Activated naive CD8-positive, alpha-beta T cell (primary cell): ENCODE measurements at regions not wholly inside any gene's neighbourhood (a gene's known extent, or its start where the extent isn't known, plus 50 kb on each side); places are given as distances from the start of the nearest gene placed in this dataset.

Experiments used
- H3K27ac Mint-ChIP-seq: one replicate; pipeline ENCODE4 v1.8.0; 2021; ENCODE audit warnings: mixed read lengths
- H3K27me3 Mint-ChIP-seq: one replicate; pipeline ENCODE4 v1.8.0; 2021; ENCODE audit warnings: mixed read lengths
- H3K36me3 Mint-ChIP-seq: one replicate; pipeline ENCODE4 v1.8.0; 2021; ENCODE audit warnings: mixed read lengths
- H3K4me1 Mint-ChIP-seq: one replicate; pipeline ENCODE4 v1.8.0; 2021; ENCODE audit warnings: low read depth, mixed read lengths
- H3K4me3 Mint-ChIP-seq: one replicate; pipeline ENCODE4 v1.8.0; 2021; ENCODE audit warnings: mild to moderate bottlenecking, mixed read lengths
- H3K9me3 Mint-ChIP-seq: one replicate; pipeline ENCODE4 v1.8.0; 2021; ENCODE audit warnings: low read depth, mixed read lengths

- H3K4me3 Mint-ChIP-seq = no peak overlapping the region
- H3K27me3 Mint-ChIP-seq = peaks cover 17% of the 10 kb centered on the region
- no peaks in the 10 kb centered on the region for H3K9me3 Mint-ChIP-seq
- H3K4me1 Mint-ChIP-seq = peaks cover 3% of the 10 kb centered on the region
- H3K27ac Mint-ChIP-seq = no peak overlapping the region
- no peaks in the 10 kb centered on the region for H3K36me3 Mint-ChIP-seq
Measured at GRCh38 chr12:3362737-3363136, 128.3 kb upstream of the PRMT8 start.

- H3K9me3 Mint-ChIP-seq = no peaks in the 10 kb centered on the region
- H3K4me1 Mint-ChIP-seq = peaks cover 3% of the 10 kb centered on the region
- peaks cover 17% of the 10 kb centered on the region for H3K27me3 Mint-ChIP-seq
- no peak overlapping the region for H3K4me3 Mint-ChIP-seq
- H3K36me3 Mint-ChIP-seq = no peaks in the 10 kb centered on the region
- no peak overlapping the region for H3K27ac Mint-ChIP-seq
Measured at GRCh38 chr12:3363608-3364007, 127.4 kb upstream of the PRMT8 start.

GRCh38 chr12:3364226-3364625 is 126.8 kb upstream of the PRMT8 start:
- Mint-ChIP-seq H3K4me3 (no peak overlapping the region), H3K27ac (no peak overlapping the region), H3K27me3 (peaks cover 17% of the 10 kb centered on the region), H3K9me3 (no peaks in the 10 kb centered on the region), H3K4me1 (peaks cover 3% of the 10 kb centered on the region), H3K36me3 (no peaks in the 10 kb centered on the region)

- H3K4me1 Mint-ChIP-seq = peaks cover 3% of the 10 kb centered on the region
- no peak overlapping the region for H3K27ac Mint-ChIP-seq
- no peaks in the 10 kb centered on the region for H3K9me3 Mint-ChIP-seq
- no peak overlapping the region for H3K4me3 Mint-ChIP-seq
- H3K36me3 Mint-ChIP-seq = no peaks in the 10 kb centered on the region
- peaks cover 17% of the 10 kb centered on the region for H3K27me3 Mint-ChIP-seq
Measured at GRCh38 chr12:3364661-3365462, 126.1 kb upstream of the PRMT8 start.

DNA sequence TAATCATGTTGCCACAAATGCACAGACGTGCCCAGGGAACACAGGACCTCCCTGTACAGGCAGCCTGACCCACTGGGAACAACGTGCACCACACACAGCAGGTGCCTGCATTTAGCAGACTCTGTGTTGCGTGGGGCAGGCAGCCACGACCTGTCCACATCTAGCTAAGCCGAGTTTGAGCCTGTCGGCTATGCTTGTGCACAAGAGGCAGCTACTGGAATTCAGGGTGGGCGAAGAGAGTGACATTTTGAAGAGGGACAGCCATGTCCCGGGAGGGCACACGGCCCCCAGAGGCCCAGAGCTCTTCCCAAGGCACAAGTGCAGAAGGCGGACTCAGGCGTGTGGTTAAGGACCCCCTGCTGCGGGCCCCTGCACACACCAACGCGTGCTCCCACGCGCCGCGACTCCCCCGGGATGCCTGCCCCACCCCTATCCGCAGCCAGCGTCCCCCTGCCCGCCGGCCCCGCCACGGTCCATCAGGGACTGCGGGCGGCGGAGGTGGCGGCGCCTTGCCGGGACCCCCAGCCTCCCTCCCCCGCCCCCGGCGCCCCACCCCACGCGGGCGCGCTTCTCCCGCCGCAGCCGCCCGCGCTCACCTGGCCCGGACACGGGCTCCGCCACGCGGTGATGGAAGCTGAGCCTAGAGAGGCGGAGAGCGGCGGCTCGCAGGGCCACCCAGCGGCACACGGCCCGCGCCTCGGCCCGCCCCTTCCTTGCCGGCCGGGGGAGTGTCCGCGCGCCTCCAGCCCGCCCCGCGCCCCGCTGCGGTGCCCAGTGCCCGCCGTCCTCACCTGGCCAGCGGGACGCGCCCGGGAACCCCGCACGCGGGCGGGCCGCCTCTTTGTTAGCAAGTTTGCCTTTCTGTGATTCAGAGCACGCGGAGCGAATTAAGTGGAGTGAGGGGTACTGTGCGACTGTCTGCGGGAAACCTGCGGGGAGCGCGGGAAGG is 125.3 kb upstream of the PRMT8 start:
- peaks cover 17% of the 10 kb centered on the region for H3K27me3 Mint-ChIP-seq
- peak overlapping the region; percentile 46 for H3K4me3 Mint-ChIP-seq
- H3K36me3 Mint-ChIP-seq = no peaks in the 10 kb centered on the region
- peaks cover 3% of the 10 kb centered on the region for H3K4me1 Mint-ChIP-seq
- H3K27ac Mint-ChIP-seq = no peak overlapping the region
- no peaks in the 10 kb centered on the region for H3K9me3 Mint-ChIP-seq

DNA sequence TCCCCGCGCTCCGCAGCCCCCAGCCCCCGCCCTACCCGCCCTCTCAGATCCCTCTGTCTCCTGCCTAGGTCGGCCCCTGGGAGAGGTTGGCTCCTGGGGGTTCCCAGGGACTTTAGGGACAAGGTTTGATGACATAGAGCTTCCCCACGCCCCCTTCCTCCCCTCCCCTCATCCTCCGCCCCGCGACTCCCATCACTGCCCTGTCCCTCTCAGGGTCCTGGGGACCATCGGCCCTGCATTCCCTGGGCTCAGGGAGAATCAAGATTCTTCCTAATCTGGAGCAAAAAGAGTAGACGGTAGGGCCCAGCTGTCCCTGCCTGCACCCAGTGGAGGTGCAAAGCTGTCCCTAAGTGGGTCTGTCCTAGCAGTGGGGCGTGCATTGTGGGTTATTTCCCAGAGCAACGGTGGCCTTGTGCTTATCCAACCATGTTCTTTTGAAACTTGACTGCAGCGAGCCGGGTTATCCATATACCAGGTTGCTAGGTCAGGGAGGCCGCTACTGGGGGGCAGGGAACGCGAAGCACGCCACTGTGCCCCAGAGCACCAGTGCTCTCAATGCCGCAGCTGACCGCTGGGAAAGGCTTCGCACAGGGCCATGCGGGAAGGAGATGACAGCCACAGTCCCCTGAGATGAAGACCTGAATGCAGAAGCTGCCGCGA is 124.4 kb upstream of the PRMT8 start:
- Mint-ChIP-seq H3K27ac (no peak overlapping the region), H3K4me3 (no peak overlapping the region), H3K9me3 (no peaks in the 10 kb centered on the region), H3K36me3 (no peaks in the 10 kb centered on the region), H3K27me3 (peaks cover 17% of the 10 kb centered on the region), H3K4me1 (peaks cover 3% of the 10 kb centered on the region)

DNA sequence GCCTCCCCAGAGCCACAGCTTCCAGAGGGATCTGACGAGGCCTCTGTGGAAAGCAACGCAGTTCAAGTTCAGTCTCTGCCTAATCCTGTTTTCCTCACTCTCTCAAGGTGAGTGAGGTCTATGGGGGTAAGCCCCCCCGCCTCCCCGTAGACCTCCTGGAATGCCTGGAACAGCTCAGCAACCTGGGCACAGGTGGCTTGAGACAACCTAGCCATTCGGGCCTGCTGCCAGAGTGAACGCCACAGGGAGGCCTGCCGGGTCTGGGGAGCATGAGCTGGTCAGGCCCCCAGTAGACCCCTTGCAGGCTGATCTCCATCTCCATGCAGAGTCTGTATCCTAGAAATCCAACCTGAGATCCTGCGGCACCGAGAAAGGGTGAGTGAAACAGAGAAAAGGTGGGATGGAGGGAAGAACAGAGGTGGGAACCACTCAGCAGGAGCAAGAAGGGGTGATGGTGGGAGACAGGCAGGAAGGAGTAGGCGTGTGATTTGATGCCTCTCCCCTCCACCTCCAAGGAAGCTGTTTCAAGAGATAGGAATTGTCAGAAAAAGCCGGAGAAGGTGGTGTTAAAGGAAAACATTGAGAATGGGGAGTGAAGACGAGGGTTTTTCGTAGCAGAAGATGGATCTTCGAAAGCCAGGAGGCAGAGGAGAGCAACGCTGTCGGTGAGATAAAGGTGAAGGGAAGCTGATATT is 123.1 kb upstream of the PRMT8 start:
- Mint-ChIP-seq H3K4me3 (no peak overlapping the region), H3K9me3 (no peaks in the 10 kb centered on the region), H3K36me3 (no peaks in the 10 kb centered on the region), H3K27ac (no peak overlapping the region), H3K27me3 (peaks cover 16% of the 10 kb centered on the region), H3K4me1 (peaks cover 3% of the 10 kb centered on the region)

DNA sequence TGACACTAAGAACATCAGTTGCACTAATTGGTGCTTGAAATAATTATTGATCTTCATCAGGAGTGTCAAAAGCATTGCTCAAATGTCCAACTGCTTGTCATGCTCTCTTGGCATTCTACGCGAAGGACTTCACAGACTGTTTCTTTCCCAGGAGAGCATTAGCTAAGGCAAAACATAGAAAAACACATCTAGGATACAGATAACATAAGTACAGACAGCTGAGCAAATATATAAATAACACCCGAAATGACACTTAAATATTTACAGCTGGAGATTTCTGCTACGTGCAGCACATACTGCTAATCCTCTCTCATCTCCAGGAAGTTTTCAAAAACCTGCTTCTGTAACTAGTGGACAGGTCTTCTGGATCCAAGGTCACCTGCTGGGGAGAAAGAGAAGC is 120.0 kb upstream of the PRMT8 start:
- Mint-ChIP-seq H3K36me3 (no peaks in the 10 kb centered on the region), H3K4me3 (no peak overlapping the region), H3K9me3 (no peaks in the 10 kb centered on the region)

DNA sequence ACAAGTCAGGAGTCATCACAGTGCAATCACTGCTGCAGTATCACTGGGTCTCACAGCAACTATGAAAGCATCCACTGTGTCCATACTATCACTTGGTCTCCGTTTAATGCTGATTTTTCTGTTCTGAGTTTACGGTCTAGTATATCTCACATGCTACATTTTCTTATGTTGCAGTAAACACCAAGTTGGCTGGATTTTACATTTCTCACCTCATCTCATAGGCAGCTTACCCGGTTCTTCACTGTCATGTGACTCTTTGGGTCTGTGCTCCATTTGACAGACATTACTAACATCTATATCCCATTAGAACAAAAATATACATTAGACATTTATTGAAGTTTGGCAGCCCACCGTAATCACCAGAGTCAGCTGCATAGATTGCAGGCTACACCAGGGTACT is 115.7 kb upstream of the PRMT8 start:
- Mint-ChIP-seq H3K27ac (no peak overlapping the region), H3K36me3 (no peaks in the 10 kb centered on the region), H3K9me3 (no peaks in the 10 kb centered on the region), H3K4me3 (no peak overlapping the region), H3K27me3 (peaks cover 7% of the 10 kb centered on the region), H3K4me1 (no peaks in the 10 kb centered on the region)

More for the DNA sequence above, 120.0 kb upstream of the PRMT8 start:
- Mint-ChIP-seq H3K27ac (no peak overlapping the region), H3K27me3 (peaks cover 2% of the 10 kb centered on the region), H3K4me1 (no peaks in the 10 kb centered on the region)

DNA sequence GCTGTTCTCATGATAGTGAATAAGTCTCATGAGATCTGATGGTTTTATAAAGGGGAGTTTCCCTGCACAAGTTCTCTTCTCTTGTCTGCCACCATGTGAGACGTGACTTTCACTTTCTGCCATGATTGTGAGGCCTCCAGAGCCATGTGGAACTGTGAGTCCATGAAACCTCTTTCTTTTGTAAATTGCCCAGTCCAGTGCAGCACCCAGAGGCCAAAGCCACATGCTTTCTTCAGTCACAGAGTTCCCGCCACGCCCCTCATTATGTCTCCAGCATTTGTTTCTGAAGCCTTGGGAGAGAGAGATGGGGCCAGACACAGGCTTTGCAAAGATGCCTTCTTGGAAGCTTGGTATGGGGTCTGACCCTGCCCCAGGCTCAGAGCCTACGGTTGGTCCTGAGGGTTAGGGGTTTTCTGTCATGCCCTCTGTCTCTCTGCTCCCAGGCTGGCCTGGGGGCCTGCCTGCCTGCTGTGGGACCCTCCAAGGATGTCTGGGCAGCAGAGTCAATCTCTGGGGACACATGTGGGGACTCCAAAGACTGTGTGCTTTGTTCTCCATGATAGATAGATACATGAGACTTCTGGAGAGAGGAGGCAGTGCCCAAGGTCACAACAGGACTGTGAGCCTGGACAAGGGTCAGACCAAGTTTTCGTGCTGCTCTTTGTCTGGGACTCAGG is 114.1 kb upstream of the PRMT8 start:
- Mint-ChIP-seq H3K36me3 (no peaks in the 10 kb centered on the region), H3K27ac (no peak overlapping the region), H3K4me3 (no peak overlapping the region), H3K27me3 (peaks cover 7% of the 10 kb centered on the region), H3K9me3 (no peaks in the 10 kb centered on the region), H3K4me1 (no peaks in the 10 kb centered on the region)

- no peaks in the 10 kb centered on the region for H3K9me3 Mint-ChIP-seq
- H3K27me3 Mint-ChIP-seq = peaks cover 9% of the 10 kb centered on the region
- no peak overlapping the region for H3K27ac Mint-ChIP-seq
- no peaks in the 10 kb centered on the region for H3K36me3 Mint-ChIP-seq
- H3K4me1 Mint-ChIP-seq = no peaks in the 10 kb centered on the region
- H3K4me3 Mint-ChIP-seq = no peak overlapping the region
Measured at GRCh38 chr12:3378655-3379054, 112.3 kb upstream of the PRMT8 start.

DNA sequence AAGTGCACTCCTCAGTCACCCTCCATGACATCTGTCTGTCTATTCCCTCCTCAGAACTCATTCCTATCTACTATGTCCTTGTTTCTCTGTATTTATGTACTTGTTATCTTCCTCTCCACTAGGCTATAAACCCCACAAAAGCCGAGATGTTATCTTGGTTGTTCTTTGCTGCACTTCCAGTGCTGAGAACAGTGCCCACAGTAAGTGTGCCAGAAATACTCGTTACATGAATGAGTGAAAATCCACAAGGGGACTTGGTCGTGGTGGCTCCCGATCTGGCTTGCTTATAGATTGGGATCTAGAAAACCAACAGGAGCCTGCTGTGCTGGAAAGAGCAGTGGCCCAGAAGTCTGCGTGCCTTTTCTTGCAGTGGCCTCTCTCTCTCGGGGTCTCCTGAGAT is 111.9 kb upstream of the PRMT8 start:
- Mint-ChIP-seq H3K27me3 (peaks cover 10% of the 10 kb centered on the region), H3K4me1 (no peaks in the 10 kb centered on the region), H3K9me3 (no peaks in the 10 kb centered on the region), H3K27ac (no peak overlapping the region), H3K4me3 (no peak overlapping the region), H3K36me3 (no peaks in the 10 kb centered on the region)

- Mint-ChIP-seq H3K4me1 (no peaks in the 10 kb centered on the region), H3K9me3 (no peaks in the 10 kb centered on the region), H3K27me3 (peaks cover 10% of the 10 kb centered on the region), H3K4me3 (no peak overlapping the region), H3K36me3 (no peaks in the 10 kb centered on the region), H3K27ac (no peak overlapping the region)
Measured at GRCh38 chr12:3380200-3381043, 110.6 kb upstream of the PRMT8 start.
